Omental fat pad (tissue), 3 donors: ENCODE measurements at regions not wholly inside any gene's neighbourhood (a gene's known extent, or its start where the extent isn't known, plus 50 kb on each side); places are given as distances from the start of the nearest gene placed in this dataset.
"Not testable (repeated sequence)": the region's sequence is repeated elsewhere in the genome, so short reads cannot be mapped to it uniquely, and the experiment has no call there.

Experiments used
- ATAC-seq: fragments of 150-250 bp; one replicate; pipeline ENCODE4 v1.9.1; 2016; ENCODE audit warnings: mild to moderate bottlenecking, moderate library complexity; ENCODE audit not compliant: low FRiP score
- DNase-seq: peaks from one replicate; pipeline ENCODE4 v3.0.0-alpha.2; 2019; ENCODE audit warnings: low spot score
- TF ChIP-seq, protein P1 (sequence below), 3 donors: fragments of 450-650 bp; IDR thresholded peaks; one replicate each; pipeline ENCODE4 v1.5.1; 2016 to 2017; ENCODE audit warnings: antibody characterized with exemption in 3 of 3, mild to moderate bottlenecking in 3 of 3, moderate library complexity in 2 of 3

- no peak for DNase-seq
These were observed 87.5 kb upstream of the SIM2 start for GRCh38 chr21:36611379-36611778.

DNA sequence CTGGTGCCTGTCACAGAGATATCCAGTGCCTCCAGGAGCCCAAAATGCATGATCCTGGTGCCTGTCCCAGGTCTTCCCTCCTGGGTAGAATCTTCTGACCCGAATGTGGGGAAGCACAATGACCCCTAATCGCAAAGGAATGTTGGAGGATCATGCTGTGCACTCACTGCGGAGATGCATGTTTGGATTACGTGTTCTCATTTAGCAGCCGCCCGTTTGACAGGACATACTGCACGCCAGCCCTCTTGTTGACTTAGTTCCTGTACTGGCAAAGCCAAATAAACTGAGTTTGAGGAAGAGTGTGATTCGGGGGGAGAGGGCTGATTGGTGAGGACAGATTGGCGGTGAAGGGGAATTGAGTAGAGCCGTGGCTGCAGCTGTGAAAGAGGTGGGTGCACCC lies 85.9 kb upstream of the SIM2 start:
- DNase-seq (no peak), ATAC-seq (no peak)
- TF ChIP-seq, protein P1, sequence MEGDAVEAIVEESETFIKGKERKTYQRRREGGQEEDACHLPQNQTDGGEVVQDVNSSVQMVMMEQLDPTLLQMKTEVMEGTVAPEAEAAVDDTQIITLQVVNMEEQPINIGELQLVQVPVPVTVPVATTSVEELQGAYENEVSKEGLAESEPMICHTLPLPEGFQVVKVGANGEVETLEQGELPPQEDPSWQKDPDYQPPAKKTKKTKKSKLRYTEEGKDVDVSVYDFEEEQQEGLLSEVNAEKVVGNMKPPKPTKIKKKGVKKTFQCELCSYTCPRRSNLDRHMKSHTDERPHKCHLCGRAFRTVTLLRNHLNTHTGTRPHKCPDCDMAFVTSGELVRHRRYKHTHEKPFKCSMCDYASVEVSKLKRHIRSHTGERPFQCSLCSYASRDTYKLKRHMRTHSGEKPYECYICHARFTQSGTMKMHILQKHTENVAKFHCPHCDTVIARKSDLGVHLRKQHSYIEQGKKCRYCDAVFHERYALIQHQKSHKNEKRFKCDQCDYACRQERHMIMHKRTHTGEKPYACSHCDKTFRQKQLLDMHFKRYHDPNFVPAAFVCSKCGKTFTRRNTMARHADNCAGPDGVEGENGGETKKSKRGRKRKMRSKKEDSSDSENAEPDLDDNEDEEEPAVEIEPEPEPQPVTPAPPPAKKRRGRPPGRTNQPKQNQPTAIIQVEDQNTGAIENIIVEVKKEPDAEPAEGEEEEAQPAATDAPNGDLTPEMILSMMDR (IDR thresholded peaks at IDR 0.05) = no peak

More at GRCh38 chr21:36611379-36611778, 87.5 kb upstream of the SIM2 start:
- ATAC-seq = no peak
- TF ChIP-seq, protein P1 (IDR thresholded peaks at IDR 0.05) = no peak

DNA sequence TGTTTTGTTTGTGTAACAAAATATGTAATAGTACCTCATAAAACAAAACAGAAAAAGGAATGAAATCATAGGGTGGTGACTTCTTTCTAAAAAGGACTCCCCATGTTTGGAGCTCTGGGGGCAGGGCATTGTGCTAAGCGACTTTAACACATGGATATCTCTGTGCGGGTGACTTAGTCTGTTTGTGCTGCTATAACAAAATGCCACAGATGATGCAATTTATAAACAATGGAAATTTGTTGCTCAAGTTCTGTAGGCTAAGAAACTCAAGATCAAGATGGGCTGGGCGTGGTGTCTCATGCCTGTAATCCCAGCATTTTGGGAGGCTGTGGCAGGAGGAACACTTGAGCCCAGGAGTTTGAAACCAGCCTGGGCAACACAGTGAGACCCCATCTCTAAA lies 85.4 kb upstream of the SIM2 start:
- ATAC-seq = no peak
- DNase-seq = no peak
- TF ChIP-seq, protein P1 (IDR thresholded peaks at IDR 0.05) = no peak

- no peak for ATAC-seq
These were observed 83.5 kb upstream of the SIM2 start for GRCh38 chr21:36615274-36615964.

GRCh38 chr21:36616773-36617172 lies 82.1 kb upstream of the SIM2 start:
- not testable (repeated sequence) for ATAC-seq, DNase-seq

More at GRCh38 chr21:36615274-36615964, 83.5 kb upstream of the SIM2 start:
- no peak for DNase-seq
- TF ChIP-seq, protein P1 (IDR thresholded peaks at IDR 0.05) = no peak

- ATAC-seq, DNase-seq: not testable (repeated sequence)
These were observed 77.1 kb upstream of the SIM2 start for GRCh38 chr21:36621794-36622193.

GRCh38 chr21:36624105-36624504 lies 74.8 kb upstream of the SIM2 start:
- DNase-seq (no peak), ATAC-seq (no peak)
- TF ChIP-seq, protein P1 (IDR thresholded peaks at IDR 0.05) = no peak

- DNase-seq (no peak), ATAC-seq (no peak)
- TF ChIP-seq, protein P1 (IDR thresholded peaks at IDR 0.05) = no peak
These were observed 72.1 kb upstream of the SIM2 start for GRCh38 chr21:36626791-36627190.
